ENCODE measurements at regions not wholly inside any gene's neighbourhood (a gene's known extent, or its start where the extent isn't known, plus 50 kb on each side); places are given as distances from the start of the nearest gene placed in this dataset.

DNA sequence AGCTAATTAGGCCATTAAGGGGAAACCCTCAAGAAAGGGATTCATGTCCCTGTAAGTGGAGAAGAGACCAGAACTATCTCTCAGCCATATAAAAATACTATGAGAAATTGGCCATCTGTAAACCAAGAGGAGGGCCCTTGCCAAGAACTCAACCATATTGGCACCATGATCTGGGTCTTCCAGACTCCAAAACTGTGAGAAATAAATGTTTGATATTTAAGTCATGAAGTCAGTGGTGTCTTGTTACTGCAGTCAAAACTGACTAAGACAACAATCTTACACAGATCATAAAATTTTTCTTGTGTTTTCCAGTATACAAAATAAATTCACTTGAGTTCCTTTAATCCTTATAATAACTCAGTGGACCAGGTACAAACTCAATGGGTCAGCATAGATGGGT is 589.8 kb upstream of the CDH2 start (continued):
- TF ChIP-seq, protein P1, sequence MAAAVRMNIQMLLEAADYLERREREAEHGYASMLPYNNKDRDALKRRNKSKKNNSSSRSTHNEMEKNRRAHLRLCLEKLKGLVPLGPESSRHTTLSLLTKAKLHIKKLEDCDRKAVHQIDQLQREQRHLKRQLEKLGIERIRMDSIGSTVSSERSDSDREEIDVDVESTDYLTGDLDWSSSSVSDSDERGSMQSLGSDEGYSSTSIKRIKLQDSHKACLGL (CRISPR knock-in tag; IDR thresholded peaks at IDR 0.05), result no peak
- TF ChIP-seq ZNF570 (CRISPR knock-in tag; IDR thresholded peaks at IDR 0.05; ENCODE audit: borderline replicate concordance) (no peak), MIER2 (CRISPR knock-in tag; IDR thresholded peaks at IDR 0.05) (no peak)
- TF ChIP-seq, protein P2, sequence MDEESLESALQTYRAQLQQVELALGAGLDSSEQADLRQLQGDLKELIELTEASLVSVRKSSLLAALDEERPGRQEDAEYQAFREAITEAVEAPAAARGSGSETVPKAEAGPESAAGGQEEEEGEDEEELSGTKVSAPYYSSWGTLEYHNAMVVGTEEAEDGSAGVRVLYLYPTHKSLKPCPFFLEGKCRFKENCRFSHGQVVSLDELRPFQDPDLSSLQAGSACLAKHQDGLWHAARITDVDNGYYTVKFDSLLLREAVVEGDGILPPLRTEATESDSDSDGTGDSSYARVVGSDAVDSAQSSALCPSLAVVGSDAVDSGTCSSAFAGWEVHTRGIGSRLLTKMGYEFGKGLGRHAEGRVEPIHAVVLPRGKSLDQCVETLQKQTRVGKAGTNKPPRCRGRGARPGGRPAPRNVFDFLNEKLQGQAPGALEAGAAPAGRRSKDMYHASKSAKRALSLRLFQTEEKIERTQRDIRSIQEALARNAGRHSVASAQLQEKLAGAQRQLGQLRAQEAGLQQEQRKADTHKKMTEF (CRISPR knock-in tag; IDR thresholded peaks at IDR 0.05), result no peak

DNA sequence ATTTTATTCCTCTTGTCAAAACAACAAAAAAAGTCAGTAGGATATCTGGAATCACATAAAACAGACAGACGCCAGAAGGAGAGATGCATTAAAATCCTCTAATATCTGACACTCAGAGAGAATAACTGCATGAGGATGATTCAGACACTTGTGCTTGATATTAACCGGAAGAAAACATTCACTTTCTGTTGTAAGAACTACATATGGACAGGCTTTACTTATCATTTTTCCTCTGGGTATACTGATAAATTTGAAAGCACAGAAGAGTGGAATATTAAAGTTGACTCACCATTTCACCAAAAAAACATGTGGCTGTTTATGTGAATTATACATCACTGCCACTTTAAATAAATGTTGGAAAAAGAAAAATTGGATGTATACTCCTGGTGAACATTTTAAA is 589.1 kb upstream of the CDH2 start:
- Histone ChIP-seq H3K9me3 (ENCODE audit: low read length) (no peaks in the 10 kb centered on the region), H3K4me2 (ENCODE audit: low read depth, low read length) (no peak overlapping the region), H3K27me3 (ENCODE audit: control insufficient read depth in 1 of 2, insufficient read depth in 2 of 2, low read length in 2 of 2) (no peaks in the 10 kb centered on the region), H4K20me1 (ENCODE audit: insufficient read depth, low read length) (no peaks in the 10 kb centered on the region), H3K79me2 (ENCODE audit: insufficient read depth, low read length) (no peaks in the 10 kb centered on the region), H3K4me1 (ENCODE audit: insufficient read depth, low read length) (no peaks in the 10 kb centered on the region), H3K27ac (ENCODE audit: extremely low read length, insufficient read depth, low read length) (no peak overlapping the region), H3K4me3 (replicated peaks in 1 of 3; ENCODE audit: insufficient read depth in 1 of 3, low read depth in 2 of 3, low read length in 3 of 3) (no peak overlapping the region), H3K9ac (ENCODE audit: insufficient read depth, low read depth, low read length) (no peak overlapping the region), H2AFZ (ENCODE audit: low read length) (no peak overlapping the region), H3K36me3 (replicated peaks in 1 of 2; ENCODE audit: control insufficient read depth in 1 of 2, insufficient read depth in 2 of 2, low read length in 2 of 2) (no peaks in the 10 kb centered on the region)
- ChIA-PET CTCF (ENCODE audit: low intra/inter-chr PET ratio, low total read pairs) (no interaction called here), POLR2A (no interaction called here)
- in situ Hi-C loops (cut with HindIII; ENCODE audit: extremely low pct_ligation_motif_present, low pct_unique_long_range_greater_than_20kb), result no loop called here
- no TSS peak for BruUV-seq (replicated peaks)
- DNase-seq (ENCODE audit: low spot score), result no peak
- WGBS (ENCODE audit: low lambda C conversion rate), result 0% methylated on average over 2 of the region's 2 CpGs
- TF ChIP-seq ZNF367 (CRISPR knock-in tag; IDR thresholded peaks at IDR 0.05; ENCODE audit: borderline replicate concordance), result no peak
- no peak for TF ChIP-seq MXD4 (CRISPR knock-in tag; IDR thresholded peaks at IDR 0.05)
- TF ChIP-seq, protein P3, sequence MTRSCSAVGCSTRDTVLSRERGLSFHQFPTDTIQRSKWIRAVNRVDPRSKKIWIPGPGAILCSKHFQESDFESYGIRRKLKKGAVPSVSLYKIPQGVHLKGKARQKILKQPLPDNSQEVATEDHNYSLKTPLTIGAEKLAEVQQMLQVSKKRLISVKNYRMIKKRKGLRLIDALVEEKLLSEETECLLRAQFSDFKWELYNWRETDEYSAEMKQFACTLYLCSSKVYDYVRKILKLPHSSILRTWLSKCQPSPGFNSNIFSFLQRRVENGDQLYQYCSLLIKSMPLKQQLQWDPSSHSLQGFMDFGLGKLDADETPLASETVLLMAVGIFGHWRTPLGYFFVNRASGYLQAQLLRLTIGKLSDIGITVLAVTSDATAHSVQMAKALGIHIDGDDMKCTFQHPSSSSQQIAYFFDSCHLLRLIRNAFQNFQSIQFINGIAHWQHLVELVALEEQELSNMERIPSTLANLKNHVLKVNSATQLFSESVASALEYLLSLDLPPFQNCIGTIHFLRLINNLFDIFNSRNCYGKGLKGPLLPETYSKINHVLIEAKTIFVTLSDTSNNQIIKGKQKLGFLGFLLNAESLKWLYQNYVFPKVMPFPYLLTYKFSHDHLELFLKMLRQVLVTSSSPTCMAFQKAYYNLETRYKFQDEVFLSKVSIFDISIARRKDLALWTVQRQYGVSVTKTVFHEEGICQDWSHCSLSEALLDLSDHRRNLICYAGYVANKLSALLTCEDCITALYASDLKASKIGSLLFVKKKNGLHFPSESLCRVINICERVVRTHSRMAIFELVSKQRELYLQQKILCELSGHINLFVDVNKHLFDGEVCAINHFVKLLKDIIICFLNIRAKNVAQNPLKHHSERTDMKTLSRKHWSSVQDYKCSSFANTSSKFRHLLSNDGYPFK (CRISPR knock-in tag; IDR thresholded peaks at IDR 0.05; ENCODE audit: borderline replicate concordance), result no peak
- TF ChIP-seq ZNF337 (CRISPR knock-in tag; IDR thresholded peaks at IDR 0.05; ENCODE audit: borderline replicate concordance, low read depth), result no peak
- FAIRE-seq, result no peak
- ATAC-seq, result no peak
- intact Hi-C loops (cut with micrococcal nuclease; ENCODE audit: unreplicated experiment), result no loop called here
